ENCODE measurements at regions not wholly inside any gene's neighbourhood (a gene's known extent, or its start where the extent isn't known, plus 50 kb on each side); places are given as distances from the start of the nearest gene placed in this dataset.

DNA sequence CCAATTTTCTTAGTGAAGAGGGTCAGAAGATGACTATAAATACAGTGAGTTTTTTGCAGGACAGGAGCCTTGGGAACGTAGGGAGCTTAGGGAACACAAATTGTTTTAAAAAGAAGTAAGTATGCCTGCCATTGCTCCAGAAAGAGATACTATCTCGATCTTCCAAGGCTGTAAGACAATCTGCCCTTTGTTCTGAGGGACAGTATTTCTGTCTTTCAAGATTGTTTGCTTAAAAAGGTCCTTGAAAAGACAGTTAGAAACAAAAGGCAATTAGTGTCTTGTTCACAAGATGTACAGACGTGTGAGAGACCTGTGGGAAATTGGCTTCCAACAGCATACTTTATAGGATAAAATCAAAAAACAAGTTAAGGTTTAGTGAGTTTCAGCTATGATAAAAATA lies 321.2 kb upstream of the FAR2 start:
- no peak for DNase-seq

DNA sequence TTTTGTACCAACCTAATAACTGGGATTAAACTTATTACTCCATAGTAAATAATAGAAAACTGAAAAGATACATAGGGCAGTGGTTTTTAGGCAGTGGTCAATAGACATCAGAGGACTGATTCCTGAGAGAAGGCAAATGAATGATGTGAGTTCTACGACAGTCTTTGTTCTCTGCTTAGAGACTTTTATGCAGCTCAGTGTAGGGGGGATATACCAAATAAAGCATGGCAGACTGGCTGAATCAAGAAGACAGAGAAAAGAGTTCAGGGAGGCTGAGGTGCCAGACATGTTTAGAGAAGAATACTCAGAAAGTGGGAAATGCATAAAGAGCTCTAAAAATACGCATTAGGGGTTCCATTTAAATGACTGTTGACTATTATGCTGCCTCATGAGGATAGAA lies 320.8 kb upstream of the FAR2 start:
- no peak for DNase-seq

DNA sequence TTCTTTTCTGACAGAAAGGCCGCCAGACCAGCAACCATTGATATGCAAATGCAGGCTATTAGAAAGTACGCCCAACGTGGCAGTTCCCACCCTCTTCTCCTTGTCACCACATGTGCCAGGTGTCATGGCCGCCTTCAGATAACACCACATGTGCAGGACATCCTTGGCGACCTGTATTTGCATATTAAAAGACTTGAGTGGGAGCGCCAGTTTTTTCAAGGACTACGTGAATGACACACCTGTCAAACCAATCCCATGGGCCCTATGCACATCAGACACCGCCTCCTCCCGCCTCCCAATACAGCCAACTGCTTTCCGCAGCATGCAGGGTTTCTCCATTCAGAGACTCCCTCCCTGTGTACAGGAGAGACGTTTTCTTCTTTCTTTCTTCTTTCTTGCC lies 318.6 kb upstream of the FAR2 start:
- no peak for DNase-seq

DNA sequence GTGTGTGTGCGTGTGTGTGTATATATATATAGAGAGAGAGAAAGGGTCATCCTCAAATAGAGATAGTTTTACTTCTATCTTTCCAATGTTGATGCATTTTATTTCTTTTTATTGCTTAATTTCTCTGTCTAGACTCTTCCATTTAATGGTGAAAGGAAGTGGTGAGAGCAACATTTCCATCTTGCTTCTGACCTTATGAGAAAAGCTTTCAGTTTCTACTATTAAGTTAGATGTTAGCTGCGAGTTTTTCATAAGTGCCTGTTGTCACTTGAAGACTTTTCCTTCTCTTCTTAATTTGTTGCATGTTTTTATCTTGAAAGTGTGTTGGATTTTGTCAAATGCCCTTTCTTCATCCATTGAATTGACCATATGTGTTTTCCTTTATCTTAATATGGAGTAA lies 304.4 kb upstream of the FAR2 start:
- no peak for DNase-seq

DNA sequence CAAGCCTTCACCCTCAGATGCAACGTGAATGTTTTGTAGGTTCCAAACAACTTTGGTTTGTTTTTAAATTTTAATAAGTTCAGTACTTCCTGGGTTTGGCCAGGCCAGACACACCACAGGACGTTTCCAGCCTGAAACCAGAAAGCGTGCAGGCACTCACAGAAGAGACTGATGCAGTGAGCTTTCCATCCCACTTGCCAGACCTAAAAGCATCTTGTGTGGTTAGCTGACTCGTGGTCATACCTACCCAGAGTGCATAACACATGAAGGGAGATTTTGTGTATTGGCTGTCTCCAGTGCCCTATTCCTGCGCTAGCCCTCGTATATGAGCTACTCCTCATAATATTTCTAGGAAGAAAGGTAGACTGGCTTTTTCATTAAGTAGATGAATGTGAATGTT lies 297.3 kb upstream of the FAR2 start:
- no peak for DNase-seq

DNA sequence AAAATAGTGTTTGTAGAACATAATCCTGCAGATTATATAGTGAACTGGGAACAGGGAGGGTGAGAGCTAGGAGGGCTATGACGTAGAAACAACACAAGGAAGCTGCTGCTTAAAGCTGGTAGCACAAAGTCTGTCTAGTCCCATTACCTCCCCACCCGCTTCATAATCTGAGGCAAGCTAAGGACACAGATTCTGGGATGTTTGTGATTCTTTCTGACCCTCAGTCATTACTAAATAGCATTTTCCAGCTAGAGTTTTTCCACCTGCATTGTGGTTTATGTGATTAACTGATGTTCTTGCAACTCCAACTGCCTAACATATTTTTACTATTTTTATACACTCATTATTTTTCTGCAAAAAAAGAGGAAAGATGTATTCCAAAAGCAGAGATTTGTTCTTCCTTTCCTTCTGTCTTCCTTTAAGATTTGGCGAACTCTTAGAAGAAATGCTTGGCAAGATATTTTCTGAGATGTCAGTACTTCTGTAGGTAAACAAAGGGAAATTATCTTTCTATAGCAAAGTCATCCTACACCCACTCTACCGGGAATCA lies 293.2 kb upstream of the FAR2 start:
- DNase-seq: no peak

DNA sequence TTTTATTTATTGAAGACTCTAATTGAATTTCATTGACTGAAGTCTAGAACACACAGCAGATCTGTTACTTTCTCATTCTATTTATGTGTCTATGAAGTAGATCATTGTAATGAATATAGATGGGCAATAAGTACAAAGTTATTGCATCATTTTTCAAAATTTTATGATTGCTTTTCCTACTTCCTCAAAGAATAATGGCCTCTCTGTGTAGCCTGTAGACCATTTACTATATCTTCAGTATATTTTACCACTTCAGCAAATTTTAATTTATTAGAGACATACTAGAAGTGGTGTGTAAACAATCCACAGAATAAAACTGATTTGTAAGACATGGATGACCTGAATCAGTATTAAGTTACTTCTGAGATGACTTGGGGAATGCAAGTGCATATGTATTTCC lies 291.7 kb upstream of the FAR2 start:
- no peak for DNase-seq

DNA sequence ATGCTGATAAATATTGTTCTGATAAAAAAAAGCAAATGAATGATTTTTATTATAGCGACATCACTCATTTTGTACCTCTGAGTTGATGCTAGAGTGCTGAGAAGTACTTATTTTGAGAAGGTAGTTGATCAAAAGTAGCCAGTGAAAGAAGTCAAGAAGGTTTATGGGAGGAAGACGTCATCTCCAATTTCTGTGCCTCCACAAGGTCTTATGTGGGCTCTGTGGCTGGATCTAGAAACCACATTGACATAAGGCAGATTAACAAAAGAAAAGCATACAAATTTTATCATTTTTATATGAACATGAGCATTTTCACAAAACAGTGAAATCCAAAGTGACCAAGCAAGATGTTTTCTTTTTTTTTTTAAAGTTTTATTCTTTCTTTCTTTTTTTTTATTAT lies 289.5 kb upstream of the FAR2 start:
- no peak for DNase-seq

DNA sequence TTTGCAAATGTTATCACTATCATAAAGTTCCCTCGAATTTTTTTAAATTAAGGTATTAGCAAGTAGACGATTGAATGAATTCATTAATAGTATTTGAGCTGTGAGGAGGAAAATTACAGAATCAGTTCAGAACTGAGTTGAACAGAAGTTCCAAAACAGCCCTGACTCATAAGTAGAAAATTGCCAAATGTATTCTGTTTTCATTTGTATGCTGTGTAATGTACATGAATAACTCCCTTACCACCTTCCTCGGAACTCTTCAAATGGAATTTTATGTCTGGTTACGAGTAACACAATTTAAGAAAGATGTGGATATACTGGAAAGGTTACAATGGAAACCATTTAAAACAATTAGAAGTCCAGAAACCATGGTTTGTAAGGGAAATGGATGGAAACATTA lies 283.3 kb upstream of the FAR2 start:
- no peak for DNase-seq

DNA sequence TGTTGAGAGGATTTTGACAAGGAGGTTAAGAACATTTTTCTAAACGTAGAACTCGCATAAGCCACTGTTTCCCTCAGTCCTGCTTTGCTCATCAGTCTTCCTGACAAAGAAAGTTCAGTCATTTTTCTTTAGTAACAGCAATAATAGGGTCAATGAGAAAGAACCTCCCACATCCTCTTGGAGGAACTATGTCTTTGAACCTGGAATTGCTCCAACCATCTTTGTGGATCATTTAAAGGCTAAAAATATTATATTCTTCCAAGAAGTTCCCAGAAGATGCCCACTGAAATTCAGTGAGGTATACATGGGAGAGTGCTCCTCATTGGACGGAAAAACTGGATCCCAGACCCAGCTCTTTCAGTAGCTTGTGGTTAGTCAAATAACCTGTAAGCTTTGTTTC lies 282.8 kb upstream of the FAR2 start:
- DNase-seq: no peak

DNA sequence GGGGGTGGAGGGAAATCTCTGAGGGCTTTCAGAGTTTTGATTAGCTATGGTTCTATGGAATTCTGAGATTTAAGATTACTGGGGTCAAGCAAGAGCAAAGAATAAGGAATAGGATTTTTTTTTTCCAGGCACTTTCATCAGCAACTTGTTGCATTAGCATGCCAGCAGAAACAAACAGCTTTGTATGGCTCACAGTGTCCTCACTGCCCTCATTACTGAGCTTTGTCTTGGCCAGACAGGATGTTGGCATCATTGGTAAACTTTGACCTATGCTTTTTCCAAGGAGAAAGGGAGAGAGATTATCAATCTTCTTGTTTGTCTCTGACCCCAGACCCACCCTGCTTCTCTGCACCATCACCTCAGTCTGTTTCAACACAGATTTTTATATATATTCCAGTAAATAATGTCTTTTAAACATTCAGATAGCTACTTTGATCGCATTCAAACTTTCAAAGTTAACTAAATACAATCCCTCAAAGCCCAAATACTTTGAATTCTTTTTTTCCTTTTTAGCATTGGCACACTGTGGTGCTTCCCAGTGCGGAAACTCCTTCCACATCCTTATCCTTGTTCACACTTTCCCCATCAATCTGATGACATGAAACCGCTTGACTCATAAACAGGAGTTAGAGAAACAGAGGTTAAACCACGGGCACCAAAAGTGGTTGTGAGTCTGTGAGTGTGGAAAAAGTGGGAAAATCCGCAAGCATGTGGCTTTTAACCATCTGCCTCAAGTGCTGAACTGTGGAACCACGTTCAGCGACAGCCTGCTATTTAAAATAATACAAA lies 282.2 kb upstream of the FAR2 start:
- DNase-seq: no peak

DNA sequence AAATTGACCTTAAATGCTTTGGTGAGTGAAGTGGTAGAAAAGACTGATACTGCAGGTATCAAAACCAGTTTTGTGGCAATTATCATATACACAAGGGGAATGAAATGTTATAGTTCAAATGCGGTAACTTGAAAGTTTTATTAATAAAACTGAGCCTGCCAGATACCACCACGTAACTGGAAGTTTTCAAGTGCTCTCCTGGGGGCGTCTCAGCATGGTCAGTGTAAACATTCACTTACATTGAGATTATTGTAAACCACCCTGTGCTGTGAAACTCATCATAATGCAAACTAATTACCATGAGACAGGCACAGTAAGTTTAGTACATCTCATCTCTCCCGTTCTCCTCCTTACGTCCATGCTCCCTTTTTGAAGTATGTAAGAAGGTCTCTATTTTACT lies 280.7 kb upstream of the FAR2 start:
- no peak for DNase-seq

DNA sequence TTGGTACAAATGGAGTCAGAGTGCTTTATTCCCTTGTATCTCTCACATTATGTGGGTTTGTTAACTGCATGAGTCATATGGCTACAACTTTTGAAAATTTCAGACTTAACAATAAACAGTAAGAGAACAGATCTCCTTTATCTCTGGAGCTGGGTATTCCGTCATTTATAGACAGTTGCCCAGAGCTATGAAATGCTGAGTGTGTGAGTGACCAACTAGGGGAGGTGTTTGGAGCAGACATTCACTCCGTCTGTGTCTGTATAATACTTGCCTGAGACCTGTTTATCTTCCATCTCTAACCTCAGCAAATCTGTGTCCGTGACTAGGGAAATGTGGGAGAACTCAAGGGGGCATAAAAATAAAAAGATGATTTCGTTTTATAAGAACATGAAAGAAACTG lies 279.9 kb upstream of the FAR2 start:
- no peak for DNase-seq

DNA sequence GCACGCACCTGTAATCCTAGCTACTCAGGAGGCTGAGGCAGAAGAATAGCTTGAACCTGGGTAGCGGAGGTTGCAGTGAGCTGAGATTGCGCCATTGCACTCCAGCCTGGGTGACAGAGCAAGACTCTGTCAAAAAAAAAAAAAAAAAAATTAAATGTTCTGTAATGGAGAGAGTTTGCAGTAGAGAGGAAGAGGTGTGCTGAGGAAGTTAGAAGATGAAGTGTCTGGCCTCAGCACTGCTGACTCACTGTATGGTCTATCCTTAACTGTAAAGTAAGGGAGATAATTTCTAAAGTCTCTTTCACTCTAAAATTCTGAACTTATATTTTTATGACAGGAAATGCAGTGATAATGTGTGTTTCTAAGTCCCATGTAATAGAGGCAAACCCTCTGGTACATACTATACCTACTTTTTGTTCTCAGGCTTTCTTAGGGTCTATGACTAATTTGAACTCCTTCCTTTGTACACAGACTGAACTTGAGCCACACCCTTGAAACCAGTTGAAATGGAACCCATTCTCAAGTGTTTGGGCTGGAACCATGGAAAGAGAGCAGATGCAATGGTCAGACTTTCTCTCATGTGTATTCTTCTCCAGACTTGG lies 278.1 kb upstream of the FAR2 start:
- DNase-seq: no peak

DNA sequence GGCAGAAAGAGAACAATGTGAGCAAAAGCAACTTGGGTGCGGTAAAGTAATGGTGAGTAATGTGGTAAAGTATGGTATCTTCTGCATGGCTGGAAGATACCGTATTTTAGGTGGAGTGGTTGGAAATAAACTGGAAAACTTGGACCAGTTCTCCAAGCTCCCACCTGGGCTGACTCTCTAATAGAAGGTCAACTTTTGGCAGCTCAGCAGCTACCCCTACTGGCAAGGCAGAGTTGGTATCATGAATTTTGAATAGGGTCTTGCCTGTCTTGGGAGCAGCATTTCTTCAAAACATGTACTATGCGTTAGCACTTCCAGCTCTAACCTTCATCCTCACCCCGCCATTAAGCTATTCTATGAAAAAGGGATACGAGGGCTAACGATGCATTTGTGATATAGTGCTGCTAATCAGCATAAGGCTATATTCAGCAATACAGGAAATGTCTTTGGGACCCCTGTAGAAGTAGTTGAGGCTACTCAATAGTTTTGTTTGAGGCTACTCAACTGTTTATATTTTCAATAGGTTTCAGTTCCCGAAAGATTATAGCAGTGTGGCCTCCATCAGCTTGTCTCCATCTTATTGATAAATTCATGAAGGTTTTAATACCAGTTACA lies 276.3 kb upstream of the FAR2 start:
- peak; percentile 12 for DNase-seq

DNA sequence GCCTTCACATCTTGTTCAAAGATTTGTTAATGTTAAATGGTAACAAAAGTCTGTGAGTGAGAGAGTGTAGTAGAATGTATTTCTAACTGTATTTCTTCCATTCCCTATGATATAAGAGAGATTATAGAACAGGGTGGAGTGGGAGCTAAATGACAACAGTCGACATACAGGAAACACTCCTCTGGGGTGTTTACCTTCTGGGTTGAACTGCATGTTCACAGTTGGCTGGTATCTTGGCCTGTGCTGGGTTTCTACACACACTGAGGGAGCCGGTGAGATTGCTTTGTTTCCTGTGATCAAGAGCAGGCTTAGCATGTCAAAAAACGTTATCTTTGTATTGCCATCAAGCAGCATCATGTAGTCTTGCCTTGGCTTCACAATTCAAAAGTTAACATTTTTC lies 274.3 kb upstream of the FAR2 start:
- DNase-seq: no peak

DNA sequence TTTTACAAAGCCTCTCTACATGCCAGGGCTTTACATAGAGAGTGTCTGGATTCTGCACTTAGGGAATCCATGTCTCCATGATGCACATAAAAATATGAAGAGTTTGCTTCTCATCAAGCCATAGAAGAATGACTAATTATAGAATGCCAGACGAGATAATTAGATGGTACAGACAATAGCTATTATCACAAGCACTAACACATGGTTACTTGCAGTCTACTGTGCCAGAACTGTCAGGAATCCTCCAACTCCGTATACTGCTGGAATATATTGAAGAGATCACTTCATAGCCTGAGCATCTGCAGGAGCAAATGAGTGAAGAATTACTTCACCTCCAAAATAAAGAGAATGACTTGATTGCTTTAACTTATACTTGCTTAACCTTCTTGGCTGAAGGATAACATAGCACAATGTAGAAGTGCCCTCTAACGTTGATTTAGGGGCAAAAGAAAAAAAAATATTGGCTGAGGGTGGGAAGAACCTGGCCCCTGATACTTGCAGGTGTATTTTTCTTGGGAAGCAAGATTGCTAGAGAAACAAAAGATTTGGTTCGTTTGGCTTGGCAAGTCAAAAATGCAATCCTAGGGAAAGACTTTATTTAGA lies 272.8 kb upstream of the FAR2 start:
- DNase-seq: no peak

DNA sequence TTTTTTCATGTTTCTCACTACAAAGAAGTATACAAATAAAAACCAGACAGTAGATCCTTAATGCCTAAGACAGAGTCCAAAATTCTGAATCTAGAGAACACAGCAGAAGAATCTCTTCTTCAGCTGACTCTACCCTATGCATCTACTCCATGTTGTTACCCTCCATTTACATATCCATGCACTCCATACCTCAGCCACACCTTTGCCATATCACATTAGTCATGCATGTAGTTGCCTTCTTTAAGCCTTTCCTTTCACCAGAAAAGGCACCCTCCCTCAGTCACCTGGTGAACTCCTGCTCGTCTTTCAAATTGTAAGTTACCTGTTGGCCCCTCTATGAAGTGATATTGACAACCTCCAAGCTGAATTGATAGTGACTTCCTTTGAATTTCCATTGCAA lies 271.2 kb upstream of the FAR2 start:
- no peak for DNase-seq

DNA sequence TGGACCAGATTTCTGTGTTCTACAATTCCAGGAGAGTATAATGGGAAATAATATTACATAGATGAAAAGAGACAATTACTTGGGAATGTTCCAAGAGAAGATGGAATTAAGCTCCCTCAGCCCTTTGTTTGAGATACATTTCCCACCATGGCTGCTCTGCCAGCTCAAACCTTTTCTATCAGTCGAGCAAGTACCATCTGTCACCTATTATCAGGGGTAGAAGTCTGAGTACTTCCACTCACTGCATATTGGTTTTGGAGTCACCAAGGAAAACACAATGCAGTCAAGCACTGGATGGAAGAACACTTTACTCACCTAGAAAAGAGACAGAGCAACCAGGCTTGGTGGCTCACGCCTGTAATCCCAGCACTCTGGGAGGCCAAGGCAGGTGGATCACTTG lies 270.4 kb upstream of the FAR2 start:
- no peak for DNase-seq

DNA sequence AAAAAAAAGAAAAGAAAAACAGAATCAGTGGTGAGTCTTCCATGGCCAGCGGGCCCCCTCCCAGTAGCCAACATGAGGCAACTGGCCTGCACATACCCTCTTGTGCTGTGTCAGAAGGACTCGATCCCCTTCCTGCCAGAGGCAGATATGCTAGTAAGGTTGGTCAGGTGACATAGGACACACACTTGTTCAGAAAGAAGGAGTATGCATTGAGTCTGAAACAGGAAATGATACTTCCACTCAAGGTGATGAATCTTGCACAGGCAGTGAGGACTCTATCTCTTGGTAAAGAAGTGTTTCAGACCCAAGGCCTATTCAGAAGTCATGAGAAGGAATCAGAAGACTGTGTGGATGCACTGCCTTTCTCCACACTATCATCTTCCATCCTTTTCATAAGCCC lies 269.7 kb upstream of the FAR2 start:
- no peak for DNase-seq

DNA sequence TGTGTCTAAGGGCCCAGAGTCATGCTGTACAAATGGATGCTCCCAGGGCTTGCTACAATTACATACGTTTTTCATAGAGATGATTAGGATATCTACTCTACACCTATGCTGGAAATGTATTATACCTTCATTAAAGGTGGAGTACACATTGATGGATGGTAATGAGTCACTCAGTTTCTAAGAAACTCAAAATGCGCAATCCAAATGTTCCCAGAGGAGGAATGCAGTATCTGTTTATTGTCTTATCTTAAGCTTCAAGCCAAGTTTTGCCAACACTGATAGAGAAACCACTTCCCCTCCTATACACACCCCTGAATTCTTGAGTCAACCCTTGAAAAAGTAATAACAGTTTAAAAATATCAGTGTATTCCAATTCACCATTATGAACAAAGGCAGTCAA lies 266.6 kb upstream of the FAR2 start:
- DNase-seq: no peak

DNA sequence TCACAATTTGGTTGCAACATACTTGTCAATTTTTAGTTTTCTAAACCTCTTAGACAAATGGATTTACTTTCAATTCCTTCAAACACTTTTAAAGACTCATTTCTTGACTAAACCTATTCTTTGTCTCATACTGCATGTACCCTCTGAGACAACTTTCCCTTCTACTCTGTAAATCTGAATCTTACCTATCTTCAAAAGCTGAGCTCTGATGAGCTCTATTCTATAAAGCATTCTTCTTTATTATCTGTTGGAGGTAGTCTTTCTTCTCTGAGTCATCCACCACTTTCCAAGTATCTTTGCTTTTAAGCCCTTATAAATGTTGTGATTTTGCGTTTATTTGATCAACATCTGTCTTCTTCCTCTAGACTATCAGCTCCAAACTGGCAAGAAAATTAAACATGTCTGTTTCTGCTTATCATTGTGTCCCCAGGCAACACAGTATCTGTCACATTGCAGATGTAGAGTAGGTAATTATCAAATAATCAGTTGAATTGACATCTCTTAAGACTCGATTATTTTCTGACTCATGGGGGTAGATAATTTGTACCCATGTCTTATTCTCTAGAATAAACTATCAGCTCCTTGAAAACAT lies 265.6 kb upstream of the FAR2 start:
- no peak for DNase-seq

DNA sequence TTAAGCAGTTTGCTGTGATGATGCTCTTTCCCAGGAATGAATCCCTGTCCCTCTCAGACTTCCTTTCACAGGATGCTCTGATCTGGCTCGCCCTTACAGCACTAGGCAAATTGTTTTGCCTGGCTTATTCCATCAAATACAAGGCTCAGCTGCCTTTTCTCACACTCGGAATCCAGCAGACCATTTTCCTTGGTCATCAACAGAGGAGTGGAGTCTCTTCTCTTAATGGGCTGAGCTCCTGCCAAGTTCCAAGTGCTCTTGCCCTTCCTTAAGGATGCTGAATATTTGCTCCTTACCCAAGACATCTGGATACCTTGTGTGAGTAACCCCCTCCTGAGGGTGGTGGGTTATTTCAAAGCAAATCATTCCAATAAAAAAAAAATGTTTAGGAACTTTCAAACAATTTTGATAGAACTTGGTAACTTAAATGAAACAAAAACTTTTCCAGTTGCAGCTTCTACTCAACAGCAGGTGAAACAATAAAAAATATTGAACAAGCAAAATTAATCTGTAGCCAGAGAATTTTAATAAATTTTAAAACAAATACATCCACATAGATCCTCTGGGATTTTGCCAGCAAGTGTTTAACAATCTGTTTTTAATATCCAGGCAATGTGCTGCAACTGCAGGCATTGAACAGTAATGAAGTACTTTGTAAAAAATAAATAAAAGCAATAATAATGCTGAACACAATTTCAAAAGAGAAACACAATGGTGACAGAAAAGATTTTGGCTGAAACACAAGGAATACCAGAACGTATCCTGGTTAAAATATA lies 264.0 kb upstream of the FAR2 start:
- no peak for DNase-seq
